Left lung (tissue), 4 donors: ENCODE measurements at regions not wholly inside any gene's neighbourhood (a gene's known extent, or its start where the extent isn't known, plus 50 kb on each side); places are given as distances from the start of the nearest gene placed in this dataset.

Experiments used
- ATAC-seq: fragments of 200-7000 bp; cut with Tn5 transposase; one replicate; pipeline ENCODE4 v1.9.1; 2020; ENCODE audit warnings: moderate library complexity
- DNase-seq, 4 donors: peaks; one replicate each; pipeline ENCODE4 v3.0.0-alpha.2; 2013 to 2020
- H3K27ac ChIP-seq, 2 donors: fragments of 200-600 bp; sonication (generic) in 1 of 2; one replicate each; pipeline versions ENCODE4 v1.5.0 to v1.8.0; 2020 to 2021
- H3K27me3 ChIP-seq, 2 donors: fragments of 200-600 bp; sonication (generic) in 1 of 2; one replicate each; pipeline versions ENCODE4 v1.5.0 to v1.8.0; 2020 to 2021
- H3K36me3 ChIP-seq, 2 donors: fragments of 200-600 bp; sonication (generic) in 1 of 2; one replicate each; pipeline versions ENCODE4 v1.5.0 to v1.8.0; 2020 to 2021
- H3K4me1 ChIP-seq, 2 donors: fragments of 200-600 bp; one replicate each; pipeline ENCODE4 v1.8.0; 2021
- H3K4me3 ChIP-seq, 2 donors: fragments of 200-600 bp; sonication (generic) in 1 of 2; one replicate each; pipeline versions ENCODE4 v1.5.0 to v1.8.0; 2020 to 2021; ENCODE audit warnings: mild to moderate bottlenecking in 1 of 2
- H3K9me3 ChIP-seq, 2 donors: fragments of 200-600 bp; sonication (generic) in 1 of 2; one replicate each; pipeline versions ENCODE4 v1.5.0 to v1.8.0; 2020 to 2021
- intact Hi-C, 2 donors: fragments of 100-400 bp; cut with DNase I; formaldehyde crosslinking; loops; one replicate each; pipeline versions ENCODE4 v1.11.2 to v1.14.2; 2022
- TF ChIP-seq, protein P1 (sequence below), 2 donors: fragments of 200-600 bp; sonication (generic) in 1 of 2; IDR thresholded peaks; one replicate each; pipeline versions ENCODE4 v1.5.0 to v1.8.0; 2021; ENCODE audit warnings: antibody characterized with exemption in 2 of 2
- donor health status: DM: no; HTN: yes; CAD: no.
- donor health status: DM: no; HTN: no; CAD: no.

DNA sequence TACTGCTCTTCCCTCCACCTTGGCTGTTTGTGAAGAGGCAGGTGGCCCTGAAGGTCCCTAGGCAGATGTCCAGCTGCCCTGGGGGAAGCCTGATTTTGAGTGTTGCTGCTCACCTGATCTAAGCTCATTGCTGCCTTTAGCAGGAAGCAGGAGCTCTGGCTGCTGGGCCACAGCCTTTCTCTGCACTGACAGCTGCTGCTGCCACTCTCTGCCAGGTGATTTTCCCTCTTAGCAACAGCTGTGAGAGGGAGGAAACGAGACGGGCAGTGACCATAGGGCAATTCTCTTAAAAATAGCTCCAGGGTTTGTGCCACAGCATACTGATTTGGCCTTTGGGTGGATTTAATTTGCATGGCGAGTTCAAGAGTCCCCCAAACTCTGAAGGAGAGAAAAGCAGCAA lies 415.8 kb upstream of the SEMA6D start:
- TF ChIP-seq, protein P1, sequence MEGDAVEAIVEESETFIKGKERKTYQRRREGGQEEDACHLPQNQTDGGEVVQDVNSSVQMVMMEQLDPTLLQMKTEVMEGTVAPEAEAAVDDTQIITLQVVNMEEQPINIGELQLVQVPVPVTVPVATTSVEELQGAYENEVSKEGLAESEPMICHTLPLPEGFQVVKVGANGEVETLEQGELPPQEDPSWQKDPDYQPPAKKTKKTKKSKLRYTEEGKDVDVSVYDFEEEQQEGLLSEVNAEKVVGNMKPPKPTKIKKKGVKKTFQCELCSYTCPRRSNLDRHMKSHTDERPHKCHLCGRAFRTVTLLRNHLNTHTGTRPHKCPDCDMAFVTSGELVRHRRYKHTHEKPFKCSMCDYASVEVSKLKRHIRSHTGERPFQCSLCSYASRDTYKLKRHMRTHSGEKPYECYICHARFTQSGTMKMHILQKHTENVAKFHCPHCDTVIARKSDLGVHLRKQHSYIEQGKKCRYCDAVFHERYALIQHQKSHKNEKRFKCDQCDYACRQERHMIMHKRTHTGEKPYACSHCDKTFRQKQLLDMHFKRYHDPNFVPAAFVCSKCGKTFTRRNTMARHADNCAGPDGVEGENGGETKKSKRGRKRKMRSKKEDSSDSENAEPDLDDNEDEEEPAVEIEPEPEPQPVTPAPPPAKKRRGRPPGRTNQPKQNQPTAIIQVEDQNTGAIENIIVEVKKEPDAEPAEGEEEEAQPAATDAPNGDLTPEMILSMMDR (IDR thresholded peaks at IDR 0.05): no peak
- DNase-seq (no peak), ATAC-seq (no peak)
- Histone ChIP-seq H3K27ac (no peak overlapping the region), H3K27me3 (no peaks in the 10 kb centered on the region), H3K4me1 (no peaks in the 10 kb centered on the region), H3K36me3 (no peaks in the 10 kb centered on the region), H3K9me3 (no peaks in the 10 kb centered on the region), H3K4me3 (no peak overlapping the region)
- intact Hi-C loops: no loop called here

DNA sequence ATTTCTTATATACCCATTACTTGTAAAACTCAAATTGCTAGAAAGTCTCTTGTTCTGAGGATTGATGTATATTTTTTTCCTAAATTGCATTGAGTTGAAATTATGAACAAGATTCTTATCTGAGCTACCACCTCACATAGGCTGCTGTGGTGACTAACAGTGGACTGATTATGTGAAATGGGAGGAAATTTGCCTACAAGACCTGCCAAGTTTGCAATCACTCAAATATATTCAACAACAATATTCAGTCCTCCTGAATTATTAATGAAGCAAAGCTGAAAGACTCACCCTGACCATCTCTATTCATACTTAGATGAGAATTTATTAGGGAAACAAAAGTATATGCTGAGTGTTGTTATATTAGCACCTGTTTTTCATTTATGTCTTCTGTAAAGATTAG lies 412.6 kb upstream of the SEMA6D start:
- TF ChIP-seq, protein P1 (IDR thresholded peaks at IDR 0.05): no peak
- Histone ChIP-seq H3K9me3 (no peaks in the 10 kb centered on the region), H3K27me3 (no peaks in the 10 kb centered on the region), H3K27ac (no peak overlapping the region), H3K4me1 (no peaks in the 10 kb centered on the region), H3K36me3 (no peaks in the 10 kb centered on the region), H3K4me3 (no peak overlapping the region)
- ATAC-seq: no peak
- DNase-seq: no peak
- intact Hi-C loops: no loop called here

DNA sequence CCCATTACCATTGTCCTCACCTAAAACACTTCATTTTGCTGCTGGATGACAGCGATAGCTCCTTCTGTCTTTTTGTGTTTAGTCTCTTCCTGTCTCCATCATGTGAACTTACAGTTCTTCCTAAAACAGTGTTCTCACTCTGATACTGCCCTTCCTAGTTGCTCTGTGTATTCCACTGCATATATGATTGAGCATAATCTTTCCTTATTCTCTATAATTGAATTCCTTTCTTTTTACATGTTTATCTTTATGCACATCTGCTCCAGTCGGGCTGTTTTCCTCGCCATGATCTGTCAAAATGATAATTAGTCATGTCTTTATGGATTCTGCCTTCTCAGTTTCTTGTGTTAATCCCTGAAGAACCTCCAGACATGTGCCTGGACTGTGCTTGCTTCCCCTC lies 405.1 kb upstream of the SEMA6D start:
- ATAC-seq: no peak
- Histone ChIP-seq H3K36me3 (no peaks in the 10 kb centered on the region), H3K9me3 (peaks cover 0 to 2% of the 10 kb centered on the region in 2 donors), H3K27me3 (no peaks in the 10 kb centered on the region), H3K4me3 (no peak overlapping the region), H3K4me1 (no peaks in the 10 kb centered on the region), H3K27ac (no peak overlapping the region)
- TF ChIP-seq, protein P1 (IDR thresholded peaks at IDR 0.05): no peak
- intact Hi-C loops: no loop called here
- no peak for DNase-seq

DNA sequence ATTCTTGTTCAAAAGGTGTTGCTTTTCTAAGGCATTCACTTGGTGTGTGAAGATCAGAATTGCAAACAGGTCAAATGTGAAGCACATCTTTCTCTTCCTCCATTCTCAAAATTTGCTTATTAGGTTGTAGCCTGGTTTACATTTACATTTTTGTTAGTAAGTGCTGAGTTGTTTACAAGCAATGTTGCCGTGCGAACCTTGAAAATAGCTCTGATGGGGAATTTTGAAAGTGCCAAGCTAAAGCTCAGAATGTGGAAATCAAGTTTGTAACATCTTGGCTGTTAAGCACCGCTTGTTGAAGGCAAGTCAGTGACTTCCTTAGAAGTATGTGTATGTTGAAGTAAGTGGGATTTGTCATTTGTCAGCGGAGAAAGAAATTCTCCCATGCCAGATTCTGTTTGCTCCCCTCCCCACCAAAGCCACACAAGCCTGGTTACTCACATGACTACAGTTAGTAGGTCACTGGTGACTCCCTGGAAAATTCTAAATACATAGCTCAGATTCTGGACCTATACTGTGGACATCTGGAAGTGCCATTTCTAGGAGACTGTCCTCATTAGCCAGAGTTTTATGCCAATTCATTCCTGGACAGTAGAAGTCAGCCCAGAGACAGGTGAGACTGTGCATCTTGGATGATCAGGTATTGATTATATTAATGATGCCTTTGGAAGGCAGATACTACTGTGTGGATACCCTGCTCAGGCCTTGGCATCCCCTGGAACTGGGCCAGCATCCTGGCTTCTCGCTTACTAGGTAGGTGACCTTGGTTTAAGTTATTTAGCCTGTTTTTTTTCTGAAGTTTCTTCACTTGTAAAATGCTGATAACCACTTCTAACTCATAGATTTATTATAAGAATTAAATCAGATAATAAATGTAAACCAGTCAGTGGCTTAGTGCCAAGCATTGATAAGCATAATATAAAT lies 390.6 kb upstream of the SEMA6D start:
- no peak for ATAC-seq
- Histone ChIP-seq H3K27me3 (no peaks in the 10 kb centered on the region), H3K4me1 (no peaks in the 10 kb centered on the region), H3K9me3 (peaks cover 0 to 2% of the 10 kb centered on the region in 2 donors), H3K27ac (no peak overlapping the region), H3K36me3 (no peaks in the 10 kb centered on the region), H3K4me3 (no peak overlapping the region)
- TF ChIP-seq, protein P1 (IDR thresholded peaks at IDR 0.05): no peak
- intact Hi-C loops: no loop called here
- peak in 1 of 4 donors; percentile 8 for DNase-seq

DNA sequence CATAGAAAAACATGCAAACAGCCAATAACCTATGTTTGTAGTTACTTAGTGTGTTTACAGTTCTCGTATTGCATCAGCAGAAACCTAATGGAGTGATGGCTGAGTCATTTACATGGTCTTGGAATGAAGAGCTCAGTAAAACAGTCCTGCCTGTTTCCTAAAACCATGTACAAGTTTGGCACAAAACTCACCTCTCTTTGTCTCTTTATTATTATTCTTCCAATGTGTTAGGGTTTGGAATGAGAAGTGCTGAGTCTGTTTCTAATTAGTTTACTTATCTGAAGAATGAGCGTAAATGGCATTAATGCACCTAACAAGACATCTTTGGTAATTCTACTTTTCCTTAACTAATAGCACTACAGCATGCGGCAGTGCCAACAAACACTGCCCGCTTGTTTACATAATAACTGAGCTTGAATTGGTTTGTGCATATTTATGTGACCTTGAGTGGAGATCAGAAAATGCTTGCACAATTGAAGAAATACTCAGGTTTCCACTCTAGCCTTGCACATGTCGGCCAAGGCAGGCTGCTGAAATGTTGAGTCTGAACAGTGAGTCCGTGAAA lies 385.4 kb upstream of the SEMA6D start:
- TF ChIP-seq, protein P1 (IDR thresholded peaks at IDR 0.05): no peak
- Histone ChIP-seq H3K9me3 (peaks cover 0 to 1% of the 10 kb centered on the region in 2 donors), H3K36me3 (no peaks in the 10 kb centered on the region), H3K4me3 (no peak overlapping the region), H3K27ac (peak overlapping the region; percentile 51 to 52), H3K27me3 (no peaks in the 10 kb centered on the region), H3K4me1 (no peaks in the 10 kb centered on the region)
- ATAC-seq: peak; percentile 89
- peak in 3 of 4 donors; percentile 32 to 88 (median 85) for DNase-seq
- intact Hi-C loops: no loop called here
